Endothelial cell of umbilical vein (primary cell): ENCODE measurements at regions not wholly inside any gene's neighbourhood (a gene's known extent, or its start where the extent isn't known, plus 50 kb on each side); places are given as distances from the start of the nearest gene placed in this dataset.

ENCODE experiments used
- BruUV-seq: library from RNA; stranded (reverse); fragments of 400-500 nt; replicated peaks from 2 replicates; lab custom pipeline; 2021; lab: Mats Ljungman, UMichigan
- CTCF ChIA-PET: fragments of 300-600, 350-600 bp; sonication (Branson Sonifier 250); formaldehyde crosslinking; loops from one replicate; lab custom pipeline; 2021; ENCODE audit warnings: antibody characterized with exemption, inconsistent platforms; lab: Charles Lee
- POLR2A ChIA-PET: fragments of 300-600, 350-600 bp; sonication (Branson Sonifier 250); formaldehyde crosslinking; loops from one replicate; lab custom pipeline; 2021; ENCODE audit warnings: antibody characterized with exemption, inconsistent platforms; lab: Charles Lee
- DNase-seq: peaks from one replicate; pipeline ENCODE4 v3.0.0-alpha.2; 2011; ENCODE audit warnings: low read depth, low spot score
- FAIRE-seq: peaks from 2 replicates; lab custom pipeline; 2011; peaks lifted over from hg19 to GRCh38; lab: Jason Lieb, UNC
- H2AFZ ChIP-seq: 2 replicates; pipeline ENCODE4 v1.6.0; 2012; ENCODE audit warnings: low read depth, low read length, control low read depth, inconsistent platforms
- H3K27ac ChIP-seq: 2 replicates; pipeline ENCODE4 v1.5.1; 2011; ENCODE audit warnings: low read depth, mild to moderate bottlenecking, control low read depth, low read length, moderate library complexity; ENCODE audit not compliant: insufficient read depth
- H3K27me3 ChIP-seq, 2 experiments: 2 replicates each; pipeline versions ENCODE4 v1.6.0 to v1.6.1; 2011; ENCODE audit warnings: low read length in 2 of 2, mixed read lengths in 1 of 2; ENCODE audit not compliant: control insufficient read depth in 2 of 2, insufficient read depth in 2 of 2
- H3K36me3 ChIP-seq, 2 experiments: 2 replicates in 1 of 2; 3 replicates in 1 of 2; pipeline ENCODE4 v1.5.1; 2011; ENCODE audit warnings: low read length in 2 of 2, mild to moderate bottlenecking in 1 of 2, moderate library complexity in 1 of 2; ENCODE audit not compliant: control insufficient read depth in 2 of 2, insufficient read depth in 2 of 2; ENCODE audit errors: extremely low read depth in 1 of 2
- H3K4me1 ChIP-seq: 3 replicates; pipeline ENCODE4 v1.5.1; 2011; ENCODE audit warnings: mild to moderate bottlenecking, low read length; ENCODE audit not compliant: control insufficient read depth, insufficient read depth; ENCODE audit errors: extremely low read depth
- H3K4me2 ChIP-seq: 2 replicates; pipeline ENCODE4 v1.6.1; 2011; ENCODE audit warnings: low read length, control low read depth, mixed read lengths; ENCODE audit not compliant: insufficient read depth
- H3K4me3 ChIP-seq, 3 experiments: fragments of 200-600 bp in 1 of 3; sonication (generic), shearing (Covaris generic) in 1 of 3; replicated peaks in 1 of 3; 2 replicates each; pipeline ENCODE4 v1.5.1; 2011 to 2016; ENCODE audit warnings: control low read depth in 3 of 3, low read length in 3 of 3, mild to moderate bottlenecking in 2 of 3, inconsistent platforms in 1 of 3, low read depth in 1 of 3, moderate library complexity in 1 of 3; ENCODE audit not compliant: insufficient read depth in 1 of 3
- H3K79me2 ChIP-seq: 2 replicates; pipeline ENCODE4 v1.6.0; 2012; ENCODE audit warnings: low read length, inconsistent platforms; ENCODE audit not compliant: control insufficient read depth, insufficient read depth
- H3K9ac ChIP-seq: replicated peaks from 2 replicates; pipeline ENCODE3; 2011; ENCODE audit warnings: low read length, control low read depth; ENCODE audit not compliant: insufficient read depth; ENCODE audit errors: extremely low read depth
- H3K9me1 ChIP-seq: replicated peaks from 3 replicates; pipeline ENCODE4 v1.6.0; 2011; ENCODE audit warnings: mild to moderate bottlenecking, low read length; ENCODE audit not compliant: control insufficient read depth, insufficient read depth; ENCODE audit errors: extremely low read depth
- H3K9me3 ChIP-seq: replicated peaks from 2 replicates; pipeline ENCODE4 v1.5.1; 2012; ENCODE audit warnings: low read length, inconsistent platforms; ENCODE audit not compliant: control insufficient read depth, insufficient read depth
- H4K20me1 ChIP-seq: replicated peaks from 2 replicates; pipeline ENCODE3; 2011; ENCODE audit warnings: mild to moderate bottlenecking, low read length; ENCODE audit not compliant: control insufficient read depth, insufficient read depth; ENCODE audit errors: extremely low read depth
- EZH2 ChIP-seq: IDR thresholded peaks from 2 replicates; pipeline ENCODE4 v1.6.1; 2012; ENCODE audit warnings: borderline replicate concordance, low read depth, mild to moderate bottlenecking, moderate library complexity, low read length, inconsistent platforms; ENCODE audit not compliant: severe bottlenecking
- FOS ChIP-seq: IDR thresholded peaks from 2 replicates; pipeline ENCODE4 v1.6.1; 2011; ENCODE audit warnings: mild to moderate bottlenecking, low read length, moderate library complexity, borderline replicate concordance; ENCODE audit not compliant: insufficient read depth
- GATA2 ChIP-seq: IDR thresholded peaks from 2 replicates; pipeline ENCODE4 v1.7.0; 2011; ENCODE audit warnings: low read depth, mild to moderate bottlenecking, moderate library complexity, mixed read lengths, low read length; ENCODE audit not compliant: insufficient read length, insufficient read depth
- JUN ChIP-seq: IDR thresholded peaks from 2 replicates; pipeline ENCODE4 v1.6.1; 2011; ENCODE audit warnings: borderline replicate concordance, low read depth; ENCODE audit not compliant: insufficient read length, insufficient read depth
- MYC ChIP-seq: IDR thresholded peaks from one replicate; pipeline ENCODE4 v1.6.1; 2011; ENCODE audit warnings: mild to moderate bottlenecking, low read depth, low read length
- POLR2A ChIP-seq: IDR thresholded peaks from 2 replicates; pipeline ENCODE4 v1.6.1; 2012; ENCODE audit warnings: low read depth, mild to moderate bottlenecking, control low read depth, low read length
- POLR2AphosphoS5 ChIP-seq: IDR thresholded peaks from 2 replicates; pipeline ENCODE4 v1.6.1; 2012; ENCODE audit warnings: low read depth, mild to moderate bottlenecking, control low read depth, low read length, moderate library complexity; ENCODE audit not compliant: insufficient read depth
- dilution Hi-C: fragments of 300-500 bp; cut with MboI; formaldehyde crosslinking; loops from one replicate; pipeline ENCODE4 v1.15.0; 2019; ENCODE audit warnings: low sequenced_read_pairs; ENCODE audit not compliant: extremely low pct_ligation_motif_present
- intact Hi-C: fragments of 100-400 bp; cut with micrococcal nuclease; formaldehyde crosslinking; loops from one replicate; pipeline ENCODE4 v1.10.0; 2022
- TF ChIP-seq, protein P1 (sequence below): IDR thresholded peaks from 2 replicates; pipeline ENCODE4 v1.6.1; 2011; ENCODE audit not compliant: insufficient read depth, insufficient read length
- TF ChIP-seq, protein P2 (sequence below), 2 donors: IDR thresholded peaks; 1 replicate in 1 of 2; 2 replicates in 1 of 2; pipeline ENCODE4 v1.5.1; 2011; ENCODE audit warnings: low read length in 2 of 2, mild to moderate bottlenecking in 2 of 2, moderate library complexity in 2 of 2, control low read depth in 1 of 2, inconsistent platforms in 1 of 2, low read depth in 1 of 2; ENCODE audit not compliant: insufficient read depth in 1 of 2; ENCODE audit errors: extremely low read depth in 1 of 2

DNA sequence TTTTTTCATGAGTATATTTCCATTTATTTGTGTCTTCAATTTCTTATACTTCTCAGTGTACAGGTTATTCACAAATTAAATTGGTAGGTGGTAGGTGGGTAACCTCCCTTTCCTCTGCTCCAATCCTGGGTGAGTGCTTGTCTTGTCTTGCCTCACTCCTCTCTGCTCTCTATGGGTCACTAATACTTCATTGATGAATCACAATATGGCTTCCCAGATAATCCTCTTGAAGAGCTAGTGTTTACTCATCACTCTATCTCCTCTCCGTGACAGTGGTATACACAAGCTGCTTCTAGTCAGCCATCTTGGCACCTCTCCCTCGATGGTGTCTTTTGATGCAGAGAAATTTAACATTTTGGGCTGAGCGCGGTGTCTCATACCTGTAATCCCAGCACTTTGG, 331.8 kb upstream of the NMUR2 start:
- Histone ChIP-seq H3K79me2 (no peaks in the 10 kb centered on the region), H3K27me3 (no peaks in the 10 kb centered on the region), H3K4me2 (no peak overlapping the region), H3K36me3 (no peaks in the 10 kb centered on the region), H3K9ac (no peak overlapping the region), H4K20me1 (no peaks in the 10 kb centered on the region), H3K9me1 (no peaks in the 10 kb centered on the region), H3K4me3 (no peak overlapping the region), H2AFZ (no peak overlapping the region), H3K27ac (no peak overlapping the region), H3K9me3 (peaks cover 7% of the 10 kb centered on the region), H3K4me1 (no peaks in the 10 kb centered on the region)
- TF ChIP-seq POLR2AphosphoS5 (no peak), FOS (no peak), MYC (no peak), POLR2A (no peak), EZH2 (no peak), JUN (no peak), GATA2 (no peak)
- TF ChIP-seq, protein P1, sequence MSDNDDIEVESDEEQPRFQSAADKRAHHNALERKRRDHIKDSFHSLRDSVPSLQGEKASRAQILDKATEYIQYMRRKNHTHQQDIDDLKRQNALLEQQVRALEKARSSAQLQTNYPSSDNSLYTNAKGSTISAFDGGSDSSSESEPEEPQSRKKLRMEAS, result no peak
- TF ChIP-seq, protein P2, sequence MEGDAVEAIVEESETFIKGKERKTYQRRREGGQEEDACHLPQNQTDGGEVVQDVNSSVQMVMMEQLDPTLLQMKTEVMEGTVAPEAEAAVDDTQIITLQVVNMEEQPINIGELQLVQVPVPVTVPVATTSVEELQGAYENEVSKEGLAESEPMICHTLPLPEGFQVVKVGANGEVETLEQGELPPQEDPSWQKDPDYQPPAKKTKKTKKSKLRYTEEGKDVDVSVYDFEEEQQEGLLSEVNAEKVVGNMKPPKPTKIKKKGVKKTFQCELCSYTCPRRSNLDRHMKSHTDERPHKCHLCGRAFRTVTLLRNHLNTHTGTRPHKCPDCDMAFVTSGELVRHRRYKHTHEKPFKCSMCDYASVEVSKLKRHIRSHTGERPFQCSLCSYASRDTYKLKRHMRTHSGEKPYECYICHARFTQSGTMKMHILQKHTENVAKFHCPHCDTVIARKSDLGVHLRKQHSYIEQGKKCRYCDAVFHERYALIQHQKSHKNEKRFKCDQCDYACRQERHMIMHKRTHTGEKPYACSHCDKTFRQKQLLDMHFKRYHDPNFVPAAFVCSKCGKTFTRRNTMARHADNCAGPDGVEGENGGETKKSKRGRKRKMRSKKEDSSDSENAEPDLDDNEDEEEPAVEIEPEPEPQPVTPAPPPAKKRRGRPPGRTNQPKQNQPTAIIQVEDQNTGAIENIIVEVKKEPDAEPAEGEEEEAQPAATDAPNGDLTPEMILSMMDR (IDR thresholded peaks at IDR 0.05; ENCODE audit: extremely low read depth in 1 of 2, insufficient read depth in 1 of 2, low read depth in 1 of 2, low read length in 2 of 2), result no peak
- dilution Hi-C loops, result no loop called here
- FAIRE-seq (no peak), DNase-seq (no peak)
- ChIA-PET POLR2A (no interaction called here), CTCF (no interaction called here)
- no TSS peak for BruUV-seq
- intact Hi-C loops, result no loop called here
